Neutrophil (primary cell): ENCODE measurements at regions not wholly inside any gene's neighbourhood (a gene's known extent, or its start where the extent isn't known, plus 50 kb on each side); places are given as distances from the start of the nearest gene placed in this dataset.

Experiments used
- H3K27ac ChIP-seq: fragments of 200-600 bp; sonication (generic); 2 replicates; pipeline ENCODE4 v1.5.1; 2016; ENCODE audit warnings: mild to moderate bottlenecking, moderate library complexity
- H3K27me3 ChIP-seq: fragments of 200-600 bp; sonication (generic); 2 replicates; pipeline ENCODE4 v1.6.0; 2016; ENCODE audit warnings: mild to moderate bottlenecking
- H3K36me3 ChIP-seq: fragments of 200-600 bp; sonication (generic); 2 replicates; pipeline ENCODE4 v1.5.1; 2017
- H3K4me1 ChIP-seq, 2 experiments: fragments of 200-600 bp in 1 of 2; sonication (generic) in 1 of 2; 1 replicate in 1 of 2; 2 replicates in 1 of 2; pipeline versions ENCODE4 v1.5.1 to v1.6.1; 2013 to 2016; ENCODE audit warnings: low read depth in 1 of 2, low read length in 1 of 2, mild to moderate bottlenecking in 1 of 2, moderate library complexity in 1 of 2; ENCODE audit not compliant: control insufficient read depth in 1 of 2, insufficient read depth in 1 of 2
- H3K4me3 ChIP-seq, 2 experiments: fragments of 200-600 bp in 1 of 2; sonication (generic) in 1 of 2; 1 replicate in 1 of 2; 2 replicates in 1 of 2; pipeline ENCODE4 v1.5.1; 2013 to 2016; ENCODE audit warnings: low read depth in 1 of 2, low read length in 1 of 2, mild to moderate bottlenecking in 1 of 2, moderate library complexity in 1 of 2
- H3K9me3 ChIP-seq: fragments of 200-600 bp; sonication (generic); 2 replicates; pipeline ENCODE4 v1.5.1; 2016
- CTCF ChIP-seq: fragments of 200-600 bp; sonication (generic); IDR thresholded peaks from 2 replicates; pipeline ENCODE4 v1.5.1; 2016; ENCODE audit warnings: antibody characterized with exemption

- H3K9me3 ChIP-seq = no peaks in the 10 kb centered on the region
- no peak for TF ChIP-seq CTCF
- peaks cover 40% of the 10 kb centered on the region for H3K27me3 ChIP-seq
- no peaks in the 10 kb centered on the region for H3K36me3 ChIP-seq
- no peak overlapping the region for H3K4me3 ChIP-seq
- H3K27ac ChIP-seq = no peak overlapping the region
- H3K4me1 ChIP-seq = peaks cover 10 to 15% of the 10 kb centered on the region in 2 experiments
Measured at GRCh38 chr3:59430341-59430740, 380.5 kb upstream of the CFAP20DC start.

- H3K9me3 ChIP-seq = no peaks in the 10 kb centered on the region
- no peak overlapping the region for H3K4me3 ChIP-seq
- H3K27ac ChIP-seq = no peak overlapping the region
- H3K36me3 ChIP-seq = no peaks in the 10 kb centered on the region
- H3K4me1 ChIP-seq = peaks cover 10 to 15% of the 10 kb centered on the region in 2 experiments
- TF ChIP-seq CTCF = no peak
- peaks cover 52% of the 10 kb centered on the region for H3K27me3 ChIP-seq
Measured at GRCh38 chr3:59429198-59429597, 379.4 kb upstream of the CFAP20DC start.

- Histone ChIP-seq H3K27ac (no peak overlapping the region), H3K4me1 (peaks cover 10 to 15% of the 10 kb centered on the region in 2 experiments), H3K27me3 (peaks cover 71% of the 10 kb centered on the region), H3K9me3 (no peaks in the 10 kb centered on the region), H3K36me3 (no peaks in the 10 kb centered on the region), H3K4me3 (no peak overlapping the region)
- no peak for TF ChIP-seq CTCF
Measured at GRCh38 chr3:59426821-59427565, 377.2 kb upstream of the CFAP20DC start.

GRCh38 chr3:59425942-59426341 is 376.1 kb upstream of the CFAP20DC start:
- no peaks in the 10 kb centered on the region for H3K36me3 ChIP-seq
- H3K27ac ChIP-seq = no peak overlapping the region
- no peak overlapping the region for H3K4me3 ChIP-seq
- TF ChIP-seq CTCF = no peak
- H3K27me3 ChIP-seq = peaks cover 74% of the 10 kb centered on the region
- peaks cover 10 to 15% of the 10 kb centered on the region in 2 experiments for H3K4me1 ChIP-seq
- no peaks in the 10 kb centered on the region for H3K9me3 ChIP-seq

- H3K9me3 ChIP-seq = no peaks in the 10 kb centered on the region
Measured at GRCh38 chr3:59425371-59425770, 375.5 kb upstream of the CFAP20DC start.

More at GRCh38 chr3:59425371-59425770, 375.5 kb upstream of the CFAP20DC start:
- no peaks in the 10 kb centered on the region for H3K36me3 ChIP-seq
- no peak overlapping the region for H3K4me3 ChIP-seq
- no peak overlapping the region for H3K27ac ChIP-seq
- TF ChIP-seq CTCF = no peak
- H3K27me3 ChIP-seq = peaks cover 71% of the 10 kb centered on the region
- H3K4me1 ChIP-seq = peaks cover 10 to 15% of the 10 kb centered on the region in 2 experiments
